GM06990 (cell line): ENCODE measurements at regions not wholly inside any gene's neighbourhood (a gene's known extent, or its start where the extent isn't known, plus 50 kb on each side); places are given as distances from the start of the nearest gene placed in this dataset.

Source experiments
- DNase-seq: peaks from one replicate; pipeline ENCODE4 v3.0.0-alpha.2; 2011; ENCODE audit not compliant: insufficient read length; ENCODE audit errors: extremely low read depth
- H3K27me3 ChIP-seq: replicated peaks from 2 replicates; pipeline ENCODE4 v1.6.0; 2011; ENCODE audit warnings: low read length; ENCODE audit not compliant: control insufficient read depth, insufficient read depth
- H3K36me3 ChIP-seq: 2 replicates; pipeline ENCODE4 v1.5.1; 2011; ENCODE audit warnings: low read length; ENCODE audit not compliant: control insufficient read depth, insufficient read depth
- H3K4me3 ChIP-seq: replicated peaks from 2 replicates; pipeline ENCODE4 v1.5.1; 2011; ENCODE audit warnings: low read depth, mild to moderate bottlenecking, control low read depth, low read length
- TF ChIP-seq, protein P1 (sequence below): IDR thresholded peaks from 2 replicates; pipeline ENCODE4 v1.5.1; 2011; ENCODE audit warnings: low read length, control low read depth, mild to moderate bottlenecking, inconsistent platforms; ENCODE audit not compliant: insufficient read depth, poor library complexity, severe bottlenecking

DNA sequence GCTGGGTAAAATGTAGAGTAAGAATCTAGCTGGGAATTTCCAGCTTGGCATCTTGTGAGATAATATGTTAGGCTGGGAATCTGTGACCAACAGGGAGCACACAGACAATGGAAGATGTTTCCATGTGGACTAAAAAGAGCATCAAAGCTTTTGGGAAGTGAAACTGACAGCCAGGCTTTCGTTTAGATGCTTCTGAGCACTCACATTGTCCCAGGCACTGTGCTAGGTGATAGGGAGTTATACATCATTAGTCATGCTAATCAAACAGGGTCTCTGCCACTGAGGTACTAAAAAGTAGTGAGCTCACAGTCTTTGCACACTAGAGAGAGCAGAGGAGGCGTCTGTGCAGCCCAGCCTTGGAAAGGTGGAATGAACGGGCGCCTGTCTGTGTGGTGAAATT, 101.9 kb upstream of the SCOC start:
- H3K27me3 ChIP-seq: no peaks in the 10 kb centered on the region
- no peak for DNase-seq
- TF ChIP-seq, protein P1, sequence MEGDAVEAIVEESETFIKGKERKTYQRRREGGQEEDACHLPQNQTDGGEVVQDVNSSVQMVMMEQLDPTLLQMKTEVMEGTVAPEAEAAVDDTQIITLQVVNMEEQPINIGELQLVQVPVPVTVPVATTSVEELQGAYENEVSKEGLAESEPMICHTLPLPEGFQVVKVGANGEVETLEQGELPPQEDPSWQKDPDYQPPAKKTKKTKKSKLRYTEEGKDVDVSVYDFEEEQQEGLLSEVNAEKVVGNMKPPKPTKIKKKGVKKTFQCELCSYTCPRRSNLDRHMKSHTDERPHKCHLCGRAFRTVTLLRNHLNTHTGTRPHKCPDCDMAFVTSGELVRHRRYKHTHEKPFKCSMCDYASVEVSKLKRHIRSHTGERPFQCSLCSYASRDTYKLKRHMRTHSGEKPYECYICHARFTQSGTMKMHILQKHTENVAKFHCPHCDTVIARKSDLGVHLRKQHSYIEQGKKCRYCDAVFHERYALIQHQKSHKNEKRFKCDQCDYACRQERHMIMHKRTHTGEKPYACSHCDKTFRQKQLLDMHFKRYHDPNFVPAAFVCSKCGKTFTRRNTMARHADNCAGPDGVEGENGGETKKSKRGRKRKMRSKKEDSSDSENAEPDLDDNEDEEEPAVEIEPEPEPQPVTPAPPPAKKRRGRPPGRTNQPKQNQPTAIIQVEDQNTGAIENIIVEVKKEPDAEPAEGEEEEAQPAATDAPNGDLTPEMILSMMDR: no peak

DNA sequence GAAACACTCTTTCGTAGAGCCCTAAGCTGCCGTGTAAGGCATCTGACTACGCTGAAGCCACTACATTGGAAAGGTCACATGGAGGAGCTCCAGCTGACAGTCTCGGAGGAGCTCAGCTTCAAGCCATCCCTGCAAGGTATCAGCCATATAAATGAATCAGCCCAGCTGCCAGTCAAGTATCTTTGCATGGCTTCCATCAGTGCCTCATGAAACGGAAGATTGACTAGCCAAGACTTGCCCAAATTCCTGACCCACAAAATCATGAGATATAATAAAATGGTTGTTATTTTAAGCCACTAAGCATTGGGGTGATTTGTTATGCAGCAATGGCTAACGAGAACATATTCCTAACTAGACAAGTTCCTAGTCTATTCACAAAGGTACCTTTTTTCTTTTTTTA, 104.1 kb upstream of the SCOC start:
- no peak overlapping the region for H3K4me3 ChIP-seq
- H3K27me3 ChIP-seq: no peaks in the 10 kb centered on the region
- no peak for DNase-seq
- TF ChIP-seq, protein P1: no peak
- H3K36me3 ChIP-seq: no peaks in the 10 kb centered on the region

More for the DNA sequence above, 101.9 kb upstream of the SCOC start:
- no peaks in the 10 kb centered on the region for H3K36me3 ChIP-seq
- no peak overlapping the region for H3K4me3 ChIP-seq

GRCh38 chr4:140268186-140268841, 105.1 kb upstream of the SCOC start:
- DNase-seq: no peak

GRCh38 chr4:140267576-140267975, 105.9 kb upstream of the SCOC start:
- no peaks in the 10 kb centered on the region; the same call in 1 of the 2 replicates for H3K27me3 ChIP-seq
- DNase-seq: no peak
- TF ChIP-seq, protein P1: no peak
- no peak overlapping the region for H3K4me3 ChIP-seq
- no peaks in the 10 kb centered on the region for H3K36me3 ChIP-seq

More at GRCh38 chr4:140268186-140268841, 105.1 kb upstream of the SCOC start:
- Histone ChIP-seq H3K36me3 (no peaks in the 10 kb centered on the region), H3K27me3 (no peaks in the 10 kb centered on the region), H3K4me3 (no peak overlapping the region)
- TF ChIP-seq, protein P1: no peak

GRCh38 chr4:140266958-140267568, 106.4 kb upstream of the SCOC start:
- H3K27me3 ChIP-seq: no peaks in the 10 kb centered on the region; the same call in 1 of the 2 replicates
- H3K4me3 ChIP-seq: no peak overlapping the region
- no peak for DNase-seq
- no peaks in the 10 kb centered on the region for H3K36me3 ChIP-seq
- TF ChIP-seq, protein P1: no peak
